Neural progenitor cell (in vitro differentiated cells): ENCODE measurements at regions not wholly inside any gene's neighbourhood (a gene's known extent, or its start where the extent isn't known, plus 50 kb on each side); places are given as distances from the start of the nearest gene placed in this dataset.

ENCODE experiments used
- DNase-seq: peaks from one replicate; pipeline ENCODE4 v3.0.0-alpha.2; 2016; ENCODE audit warnings: low spot score
- H2AFZ ChIP-seq: fragments of 200-600 bp; sonication (generic); replicated peaks from 2 replicates; pipeline ENCODE4 v1.6.1; 2016; ENCODE audit warnings: antibody characterized with exemption
- H3F3A ChIP-seq: fragments of 200-600 bp; sonication (generic); 2 replicates; pipeline ENCODE4 v1.6.1; 2016; ENCODE audit warnings: antibody characterized with exemption, low read depth
- H3K27ac ChIP-seq: fragments of 200-600 bp; sonication (generic); 2 replicates; pipeline ENCODE4 v1.5.1; 2016; ENCODE audit warnings: mild to moderate bottlenecking
- H3K27me3 ChIP-seq: fragments of 200-600 bp; sonication (generic); 2 replicates; pipeline ENCODE4 v1.6.1; 2016; ENCODE audit warnings: mild to moderate bottlenecking, moderate library complexity
- H3K36me3 ChIP-seq: fragments of 200-600 bp; sonication (generic); 2 replicates; pipeline ENCODE4 v1.5.1; 2016
- H3K4me1 ChIP-seq: fragments of 200-600 bp; sonication (generic); 2 replicates; pipeline ENCODE4 v1.6.1; 2016; ENCODE audit warnings: mixed run types
- H3K4me2 ChIP-seq: fragments of 200-600 bp; sonication (generic); 2 replicates; pipeline ENCODE4 v1.6.1; 2016
- H3K4me3 ChIP-seq: fragments of 200-600 bp; sonication (generic); 2 replicates; pipeline ENCODE4 v1.5.1; 2016
- H3K79me2 ChIP-seq: fragments of 200-600 bp; sonication (generic); 2 replicates; pipeline ENCODE4 v1.6.1; 2016; ENCODE audit warnings: low read depth
- H3K9ac ChIP-seq: fragments of 200-600 bp; sonication (generic); 2 replicates; pipeline ENCODE4 v1.6.1; 2016
- H3K9me3 ChIP-seq: fragments of 200-600 bp; sonication (generic); 2 replicates; pipeline ENCODE4 v1.5.1; 2016; ENCODE audit warnings: low read depth
- H4K20me1 ChIP-seq: fragments of 200-600 bp; sonication (generic); 2 replicates; pipeline ENCODE4 v1.6.1; 2016; ENCODE audit warnings: low read depth
- H3K27ac Mint-ChIP-seq: 3 replicates; pipeline ENCODE4 v1.8.0; 2021; ENCODE audit warnings: mixed read lengths
- H3K27me3 Mint-ChIP-seq: 2 replicates; pipeline ENCODE4 v1.8.0; 2022; ENCODE audit warnings: low read depth, mild to moderate bottlenecking, inconsistent platforms, moderate library complexity, mixed read lengths; ENCODE audit not compliant: insufficient read depth
- H3K36me3 Mint-ChIP-seq: 3 replicates; pipeline ENCODE4 v1.8.0; 2021; ENCODE audit warnings: mixed read lengths
- H3K4me1 Mint-ChIP-seq: 3 replicates; pipeline ENCODE4 v1.8.0; 2021; ENCODE audit warnings: mixed read lengths
- H3K4me3 Mint-ChIP-seq: 3 replicates; pipeline ENCODE4 v1.8.0; 2021; ENCODE audit warnings: mild to moderate bottlenecking, moderate library complexity, mixed read lengths
- H3K9me3 Mint-ChIP-seq: 3 replicates; pipeline ENCODE4 v1.8.0; 2020; ENCODE audit warnings: mixed read lengths
- EZH2 ChIP-seq: fragments of 200-600 bp; sonication (generic); IDR thresholded peaks from 2 replicates; pipeline ENCODE4 v1.6.1; 2017; ENCODE audit warnings: antibody characterized with exemption, mild to moderate bottlenecking, moderate library complexity
- EZH2phosphoT487 ChIP-seq: fragments of 200-600 bp; sonication (generic); IDR thresholded peaks from 2 replicates; pipeline ENCODE4 v1.6.1; 2017; ENCODE audit warnings: antibody characterized with exemption
- TF ChIP-seq, protein P1 (sequence below): fragments of 200-600 bp; sonication (generic); IDR thresholded peaks from 2 replicates; pipeline ENCODE4 v1.5.1; 2017; ENCODE audit warnings: antibody characterized with exemption, mild to moderate bottlenecking

DNA sequence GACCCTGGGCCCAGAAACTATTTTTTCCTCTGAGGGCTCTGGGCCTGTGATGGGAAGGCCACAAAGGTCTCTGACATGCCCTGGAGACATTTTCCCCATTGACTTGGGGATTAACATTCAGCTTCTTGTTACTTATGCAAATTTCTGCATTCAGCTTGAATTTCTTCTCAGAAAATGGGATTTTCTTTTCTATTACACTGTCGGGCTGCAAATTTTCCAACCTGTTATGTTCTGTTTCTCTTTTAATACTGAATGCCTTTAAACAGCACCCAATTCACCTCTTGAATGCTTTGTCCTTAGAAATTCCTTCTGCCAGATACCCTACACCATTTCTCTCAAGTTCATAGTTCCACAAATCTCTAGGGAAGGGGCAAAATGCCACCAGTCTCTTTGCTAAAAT lies 241.0 kb downstream of the HNMT start:
- no peak overlapping the region for H3K4me3 Mint-ChIP-seq
- H4K20me1 ChIP-seq: no peaks in the 10 kb centered on the region
- H3K79me2 ChIP-seq: no peaks in the 10 kb centered on the region
- no peaks in the 10 kb centered on the region for H3K9me3 ChIP-seq
- no peak overlapping the region for H2AFZ ChIP-seq
- no peak overlapping the region for H3K9ac ChIP-seq
- H3K27ac Mint-ChIP-seq: no peak overlapping the region
- DNase-seq: no peak
- H3K27me3 Mint-ChIP-seq: no peaks in the 10 kb centered on the region
- no peak overlapping the region for H3K27ac ChIP-seq
- TF ChIP-seq, protein P1, sequence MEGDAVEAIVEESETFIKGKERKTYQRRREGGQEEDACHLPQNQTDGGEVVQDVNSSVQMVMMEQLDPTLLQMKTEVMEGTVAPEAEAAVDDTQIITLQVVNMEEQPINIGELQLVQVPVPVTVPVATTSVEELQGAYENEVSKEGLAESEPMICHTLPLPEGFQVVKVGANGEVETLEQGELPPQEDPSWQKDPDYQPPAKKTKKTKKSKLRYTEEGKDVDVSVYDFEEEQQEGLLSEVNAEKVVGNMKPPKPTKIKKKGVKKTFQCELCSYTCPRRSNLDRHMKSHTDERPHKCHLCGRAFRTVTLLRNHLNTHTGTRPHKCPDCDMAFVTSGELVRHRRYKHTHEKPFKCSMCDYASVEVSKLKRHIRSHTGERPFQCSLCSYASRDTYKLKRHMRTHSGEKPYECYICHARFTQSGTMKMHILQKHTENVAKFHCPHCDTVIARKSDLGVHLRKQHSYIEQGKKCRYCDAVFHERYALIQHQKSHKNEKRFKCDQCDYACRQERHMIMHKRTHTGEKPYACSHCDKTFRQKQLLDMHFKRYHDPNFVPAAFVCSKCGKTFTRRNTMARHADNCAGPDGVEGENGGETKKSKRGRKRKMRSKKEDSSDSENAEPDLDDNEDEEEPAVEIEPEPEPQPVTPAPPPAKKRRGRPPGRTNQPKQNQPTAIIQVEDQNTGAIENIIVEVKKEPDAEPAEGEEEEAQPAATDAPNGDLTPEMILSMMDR: no peak
- TF ChIP-seq EZH2phosphoT487: no peak
- no peak for TF ChIP-seq EZH2
- H3K4me3 ChIP-seq: no peak overlapping the region
- H3F3A ChIP-seq: no peaks in the 10 kb centered on the region
- peaks cover 3% of the 10 kb centered on the region for H3K9me3 Mint-ChIP-seq
- no peaks in the 10 kb centered on the region for H3K27me3 ChIP-seq
- no peaks in the 10 kb centered on the region for H3K36me3 ChIP-seq
- no peaks in the 10 kb centered on the region for H3K36me3 Mint-ChIP-seq
- H3K4me1 ChIP-seq: no peaks in the 10 kb centered on the region
- no peaks in the 10 kb centered on the region for H3K4me1 Mint-ChIP-seq
- H3K4me2 ChIP-seq: no peak overlapping the region

DNA sequence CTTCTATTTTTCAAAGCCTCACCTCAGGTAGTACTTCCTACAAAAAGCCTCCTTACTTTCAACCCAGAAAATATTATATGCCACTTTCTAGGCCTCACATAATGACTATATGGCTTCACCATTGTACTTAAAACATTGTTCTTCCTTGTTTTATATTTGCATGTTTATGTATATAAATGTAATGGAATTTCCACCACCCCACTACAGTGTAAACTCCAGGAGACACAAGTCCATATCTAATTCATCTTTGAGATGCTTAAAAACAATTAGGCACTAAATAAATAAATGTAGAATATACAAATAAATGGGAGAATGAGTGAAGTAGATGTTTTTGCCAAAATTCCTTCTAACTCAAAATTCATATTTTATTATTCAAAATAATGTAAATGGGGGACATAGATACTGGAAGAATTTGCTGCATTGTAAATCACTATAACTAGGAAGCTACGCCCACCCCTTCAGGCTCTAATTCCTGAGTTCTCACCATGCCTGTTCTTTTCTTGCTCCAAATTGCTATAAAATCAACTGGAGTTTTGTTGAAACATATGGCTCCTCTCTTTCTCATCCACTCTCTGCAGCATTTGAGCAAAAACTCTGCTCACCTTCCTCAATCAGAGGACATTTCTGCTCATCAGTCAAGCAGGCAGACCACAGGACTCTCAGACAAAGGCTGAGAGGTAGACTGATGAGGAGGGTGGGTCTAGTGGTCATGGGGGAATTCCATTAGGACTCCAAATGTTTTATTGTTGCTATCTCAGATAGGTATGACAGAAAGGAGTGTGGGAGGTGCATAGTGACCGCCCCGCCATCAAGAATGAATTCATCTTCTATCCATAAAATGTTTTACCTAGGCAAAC lies 243.0 kb downstream of the HNMT start:
- no peaks in the 10 kb centered on the region for H3K27me3 Mint-ChIP-seq
- DNase-seq: no peak
- Histone ChIP-seq H3K4me3 (no peak overlapping the region), H3K4me1 (no peaks in the 10 kb centered on the region), H3K36me3 (no peaks in the 10 kb centered on the region), H3K79me2 (no peaks in the 10 kb centered on the region), H3F3A (no peaks in the 10 kb centered on the region), H4K20me1 (no peaks in the 10 kb centered on the region), H3K4me2 (no peak overlapping the region), H2AFZ (no peak overlapping the region), H3K27ac (no peak overlapping the region), H3K9me3 (no peaks in the 10 kb centered on the region), H3K9ac (no peak overlapping the region), H3K27me3 (no peaks in the 10 kb centered on the region)
- no peak overlapping the region for H3K4me3 Mint-ChIP-seq
- TF ChIP-seq, protein P1: no peak
- H3K27ac Mint-ChIP-seq: no peak overlapping the region
- H3K36me3 Mint-ChIP-seq: no peaks in the 10 kb centered on the region
- H3K9me3 Mint-ChIP-seq: peaks cover 3% of the 10 kb centered on the region
- H3K4me1 Mint-ChIP-seq: no peaks in the 10 kb centered on the region

DNA sequence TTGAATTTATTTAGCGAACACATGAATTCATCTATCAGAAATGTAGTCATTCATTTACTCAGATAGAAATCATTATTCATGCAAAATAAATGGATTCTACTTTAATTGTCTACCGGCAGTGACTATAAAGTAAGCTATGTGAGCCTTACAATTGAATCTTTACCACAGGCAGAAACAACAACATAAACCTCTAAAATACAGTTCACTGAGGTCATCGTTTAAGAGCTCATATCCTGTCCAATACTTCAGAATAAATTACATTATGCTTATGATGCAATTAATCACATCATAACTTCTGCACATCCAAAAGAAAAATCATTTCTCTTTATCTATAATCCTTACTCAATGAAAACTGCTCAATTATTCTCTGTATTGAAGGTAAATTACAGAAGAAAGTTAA lies 244.7 kb downstream of the HNMT start:
- no peak overlapping the region for H3K27ac Mint-ChIP-seq
- H3K4me2 ChIP-seq: no peak overlapping the region
- H3K9me3 ChIP-seq: no peaks in the 10 kb centered on the region

More for the DNA sequence above, 244.7 kb downstream of the HNMT start:
- Histone ChIP-seq H4K20me1 (no peaks in the 10 kb centered on the region), H3K27ac (no peak overlapping the region), H3K27me3 (no peaks in the 10 kb centered on the region), H3K36me3 (no peaks in the 10 kb centered on the region), H3K4me1 (peaks cover 4% of the 10 kb centered on the region), H3K4me3 (no peak overlapping the region), H3K79me2 (no peaks in the 10 kb centered on the region), H3F3A (no peaks in the 10 kb centered on the region), H2AFZ (no peak overlapping the region), H3K9ac (no peak overlapping the region)
- Mint-ChIP-seq H3K9me3 (peaks cover 3% of the 10 kb centered on the region), H3K4me3 (no peak overlapping the region), H3K36me3 (no peaks in the 10 kb centered on the region), H3K27me3 (no peaks in the 10 kb centered on the region), H3K4me1 (no peaks in the 10 kb centered on the region)
- TF ChIP-seq EZH2phosphoT487 (no peak), EZH2 (no peak)
- TF ChIP-seq, protein P1: no peak
- no peak for DNase-seq
